GM19324 (cell line): ENCODE measurements at regions not wholly inside any gene's neighbourhood (a gene's known extent, or its start where the extent isn't known, plus 50 kb on each side); places are given as distances from the start of the nearest gene placed in this dataset.

ENCODE experiments used
- ATAC-seq: cut with Tn5 transposase; IDR thresholded peaks from one replicate; pipeline ENCODE4 v1.9.1; 2021; ENCODE audit warnings: mild to moderate bottlenecking, moderate library complexity; ENCODE audit not compliant: unreplicated experiment, low FRiP score

- no peak for ATAC-seq
Measured at GRCh38 chr6:164025180-164025579, 610.7 kb downstream of the QKI start.

GRCh38 chr6:164023535-164023934 is 609.0 kb downstream of the QKI start:
- ATAC-seq = no peak

GRCh38 chr6:164022632-164023031 is 608.1 kb downstream of the QKI start:
- ATAC-seq = no peak

- no peak for ATAC-seq
Measured at GRCh38 chr6:164021589-164022250, 607.2 kb downstream of the QKI start.

GRCh38 chr6:164020142-164020541 is 605.6 kb downstream of the QKI start:
- no peak for ATAC-seq

- no peak for ATAC-seq
Measured at GRCh38 chr6:164018133-164018532, 603.6 kb downstream of the QKI start.

GRCh38 chr6:164016056-164016455 is 601.5 kb downstream of the QKI start:
- no peak for ATAC-seq

- no peak for ATAC-seq
Measured at GRCh38 chr6:164015088-164015484, 600.6 kb downstream of the QKI start.

GRCh38 chr6:164014346-164015087 is 600.0 kb downstream of the QKI start:
- ATAC-seq = no peak

GRCh38 chr6:164013480-164014208 is 599.1 kb downstream of the QKI start:
- ATAC-seq = no peak

- no peak for ATAC-seq
Measured at GRCh38 chr6:164011321-164011720, 596.8 kb downstream of the QKI start.

- ATAC-seq = no peak
Measured at GRCh38 chr6:164010441-164011103, 596.1 kb downstream of the QKI start.

- no peak for ATAC-seq
Measured at GRCh38 chr6:164008902-164009301, 594.4 kb downstream of the QKI start.

- ATAC-seq = no peak
Measured at GRCh38 chr6:164007881-164008280, 593.4 kb downstream of the QKI start.

- no peak for ATAC-seq
Measured at GRCh38 chr6:164006459-164006858, 591.9 kb downstream of the QKI start.

- ATAC-seq = no peak
Measured at GRCh38 chr6:164005004-164005711, 590.6 kb downstream of the QKI start.

GRCh38 chr6:164000276-164000675 is 585.8 kb downstream of the QKI start:
- no peak for ATAC-seq

GRCh38 chr6:163999475-164000125 is 585.1 kb downstream of the QKI start:
- ATAC-seq = no peak

GRCh38 chr6:163998496-163998895 is 584.0 kb downstream of the QKI start:
- ATAC-seq = no peak

- no peak for ATAC-seq
Measured at GRCh38 chr6:163996491-163996890, 582.0 kb downstream of the QKI start.
